ENCODE measurements at regions not wholly inside any gene's neighbourhood (a gene's known extent, or its start where the extent isn't known, plus 50 kb on each side); places are given as distances from the start of the nearest gene placed in this dataset.

GRCh38 chr2:129004485-129004884, 685.8 kb upstream of the HS6ST1 start:
- ChIA-PET CTCF (interaction anchor here (0.5 kb wide), 1 partner anchor 16 kb away, joined by 3 read pairs; no protein-coding TSS in a partner anchor), POLR2A (no interaction called here)
- intact Hi-C loops (cut with micrococcal nuclease), result no loop called here
- Mint-ChIP-seq H3K27ac (no peak overlapping the region), H3K36me3 (no peaks in the 10 kb centered on the region), H3K9me3 (no peaks in the 10 kb centered on the region), H3K27me3 (no peaks in the 10 kb centered on the region), H3K4me1 (ENCODE audit: low read depth) (no peaks in the 10 kb centered on the region), H3K4me3 (no peak overlapping the region)
- no peak for DNase-seq

GRCh38 chr2:129004940-129005490, 686.3 kb upstream of the HS6ST1 start:
- H3K4me3 Mint-ChIP-seq, result no peak overlapping the region
- H3K27me3 Mint-ChIP-seq, result no peaks in the 10 kb centered on the region
- intact Hi-C loops (cut with micrococcal nuclease), result no loop called here
- H3K36me3 Mint-ChIP-seq, result no peaks in the 10 kb centered on the region
- H3K9me3 Mint-ChIP-seq, result no peaks in the 10 kb centered on the region
- no peak for DNase-seq
- H3K4me1 Mint-ChIP-seq (ENCODE audit: low read depth), result no peaks in the 10 kb centered on the region
- no peak overlapping the region for H3K27ac Mint-ChIP-seq
- ChIA-PET CTCF (no interaction called here), POLR2A (no interaction called here)

GRCh38 chr2:129006135-129006886, 687.6 kb upstream of the HS6ST1 start:
- no peak for DNase-seq
- ChIA-PET CTCF (no interaction called here), POLR2A (no interaction called here)
- H3K4me3 Mint-ChIP-seq, result no peak overlapping the region
- no peak overlapping the region for H3K27ac Mint-ChIP-seq
- H3K4me1 Mint-ChIP-seq (ENCODE audit: low read depth), result no peaks in the 10 kb centered on the region
- no peaks in the 10 kb centered on the region for H3K27me3 Mint-ChIP-seq
- intact Hi-C loops (cut with micrococcal nuclease), result no loop called here
- H3K36me3 Mint-ChIP-seq, result no peaks in the 10 kb centered on the region
- H3K9me3 Mint-ChIP-seq, result no peaks in the 10 kb centered on the region

- ChIA-PET POLR2A (no interaction called here), CTCF (no interaction called here)
- no peaks in the 10 kb centered on the region for H3K36me3 Mint-ChIP-seq
- intact Hi-C loops (cut with micrococcal nuclease), result no loop called here
- H3K4me1 Mint-ChIP-seq (ENCODE audit: low read depth), result no peaks in the 10 kb centered on the region
- DNase-seq, result no peak
- H3K4me3 Mint-ChIP-seq, result no peak overlapping the region
- no peak overlapping the region for H3K27ac Mint-ChIP-seq
- no peaks in the 10 kb centered on the region for H3K9me3 Mint-ChIP-seq
- no peaks in the 10 kb centered on the region for H3K27me3 Mint-ChIP-seq
Observed at GRCh38 chr2:129006901-129007300, 688.2 kb upstream of the HS6ST1 start.

GRCh38 chr2:129008055-129008880, 689.6 kb upstream of the HS6ST1 start:
- CTCF ChIA-PET, result no interaction called here

GRCh38 chr2:129008881-129009554, 690.4 kb upstream of the HS6ST1 start:
- Mint-ChIP-seq H3K4me3 (no peak overlapping the region), H3K9me3 (no peaks in the 10 kb centered on the region), H3K27ac (no peak overlapping the region), H3K36me3 (no peaks in the 10 kb centered on the region), H3K4me1 (ENCODE audit: low read depth) (no peaks in the 10 kb centered on the region), H3K27me3 (no peaks in the 10 kb centered on the region)
- POLR2A ChIA-PET, result no interaction called here
- intact Hi-C loops (cut with micrococcal nuclease), result no loop called here
- CTCF ChIA-PET, result no interaction called here
- DNase-seq, result no peak

More at GRCh38 chr2:129008055-129008880, 689.6 kb upstream of the HS6ST1 start:
- no peak overlapping the region for H3K27ac Mint-ChIP-seq
- no peak overlapping the region for H3K4me3 Mint-ChIP-seq
- intact Hi-C loops (cut with micrococcal nuclease), result no loop called here
- DNase-seq, result no peak
- H3K4me1 Mint-ChIP-seq (ENCODE audit: low read depth), result no peaks in the 10 kb centered on the region
- H3K9me3 Mint-ChIP-seq, result no peaks in the 10 kb centered on the region
- no peaks in the 10 kb centered on the region for H3K36me3 Mint-ChIP-seq
- POLR2A ChIA-PET, result no interaction called here
- H3K27me3 Mint-ChIP-seq, result no peaks in the 10 kb centered on the region

- H3K27me3 Mint-ChIP-seq, result no peaks in the 10 kb centered on the region
- DNase-seq, result no peak
- intact Hi-C loops (cut with micrococcal nuclease), result no loop called here
- H3K4me1 Mint-ChIP-seq (ENCODE audit: low read depth), result no peaks in the 10 kb centered on the region
- no peaks in the 10 kb centered on the region for H3K9me3 Mint-ChIP-seq
- ChIA-PET POLR2A (no interaction called here), CTCF (no interaction called here)
- no peak overlapping the region for H3K4me3 Mint-ChIP-seq
- H3K27ac Mint-ChIP-seq, result no peak overlapping the region
- H3K36me3 Mint-ChIP-seq, result no peaks in the 10 kb centered on the region
Observed at GRCh38 chr2:129009555-129010146, 691.0 kb upstream of the HS6ST1 start.

GRCh38 chr2:129010262-129010661, 691.6 kb upstream of the HS6ST1 start:
- no peaks in the 10 kb centered on the region for H3K36me3 Mint-ChIP-seq
- H3K4me3 Mint-ChIP-seq, result no peak overlapping the region
- H3K9me3 Mint-ChIP-seq, result no peaks in the 10 kb centered on the region
- DNase-seq, result no peak
- H3K4me1 Mint-ChIP-seq (ENCODE audit: low read depth), result no peaks in the 10 kb centered on the region
- no peaks in the 10 kb centered on the region for H3K27me3 Mint-ChIP-seq
- CTCF ChIA-PET, result no interaction called here
- no peak overlapping the region for H3K27ac Mint-ChIP-seq
- intact Hi-C loops (cut with micrococcal nuclease), result no loop called here
- POLR2A ChIA-PET, result no interaction called here

GRCh38 chr2:129011466-129012061, 692.9 kb upstream of the HS6ST1 start:
- ChIA-PET CTCF (no interaction called here), POLR2A (no interaction called here)
- DNase-seq, result no peak
- Mint-ChIP-seq H3K4me3 (no peak overlapping the region), H3K27me3 (no peaks in the 10 kb centered on the region), H3K27ac (no peak overlapping the region), H3K9me3 (no peaks in the 10 kb centered on the region), H3K4me1 (ENCODE audit: low read depth) (no peaks in the 10 kb centered on the region), H3K36me3 (no peaks in the 10 kb centered on the region)
- intact Hi-C loops (cut with micrococcal nuclease), result no loop called here

GRCh38 chr2:129014432-129014831, 695.8 kb upstream of the HS6ST1 start:
- Mint-ChIP-seq H3K27me3 (no peaks in the 10 kb centered on the region), H3K4me1 (ENCODE audit: low read depth) (no peaks in the 10 kb centered on the region), H3K27ac (no peak overlapping the region), H3K4me3 (no peak overlapping the region), H3K9me3 (no peaks in the 10 kb centered on the region), H3K36me3 (no peaks in the 10 kb centered on the region)
- intact Hi-C loops (cut with micrococcal nuclease), result no loop called here
- DNase-seq, result no peak
- ChIA-PET CTCF (no interaction called here), POLR2A (no interaction called here)

GRCh38 chr2:129015397-129016285, 697.0 kb upstream of the HS6ST1 start:
- ChIA-PET CTCF (no interaction called here), POLR2A (no interaction called here)

More at GRCh38 chr2:129015397-129016285, 697.0 kb upstream of the HS6ST1 start:
- H3K4me3 Mint-ChIP-seq, result no peak overlapping the region
- H3K4me1 Mint-ChIP-seq (ENCODE audit: low read depth), result no peaks in the 10 kb centered on the region
- H3K27me3 Mint-ChIP-seq, result no peaks in the 10 kb centered on the region
- no peak overlapping the region for H3K27ac Mint-ChIP-seq
- intact Hi-C loops (cut with micrococcal nuclease), result no loop called here
- H3K36me3 Mint-ChIP-seq, result no peaks in the 10 kb centered on the region
- DNase-seq, result no peak
- no peaks in the 10 kb centered on the region for H3K9me3 Mint-ChIP-seq

All from activated CD4-positive, alpha-beta memory T cell treated with anti-CD3 and anti-CD28 coated beads for 36 hours (primary cell).